ENCODE measurements at regions not wholly inside any gene's neighbourhood (a gene's known extent, or its start where the extent isn't known, plus 50 kb on each side); places are given as distances from the start of the nearest gene placed in this dataset.

GRCh38 chr22:27146866-27147633 lies 489.7 kb downstream of the MIAT start:
- TF ChIP-seq EZH2phosphoT487 (IDR thresholded peaks at IDR 0.05; ENCODE audit: low read depth), result no peak
- TF ChIP-seq CTCF (IDR thresholded peaks at IDR 0.05; ENCODE audit: low read depth, low read length), result no peak
- peaks cover 16% of the 10 kb centered on the region; the same call in 1 of the 2 replicates for H3K27me3 ChIP-seq (ENCODE audit: low read depth, low read length)
- H3K4me3 ChIP-seq (ENCODE audit: low read length), result no peak overlapping the region
- no peak overlapping the region for H3K27ac ChIP-seq (ENCODE audit: low read length)
- H3K9me3 ChIP-seq (ENCODE audit: insufficient read depth, low read length), result peaks cover 4% of the 10 kb centered on the region; the same call in 1 of the 2 replicates
- no peaks in the 10 kb centered on the region for H3K36me3 ChIP-seq (replicated peaks; ENCODE audit: low read depth, low read length)
- H3K79me2 ChIP-seq (ENCODE audit: low read length), result no peaks in the 10 kb centered on the region
- H3K4me2 ChIP-seq (ENCODE audit: low read length), result no peak overlapping the region
- H3K9ac ChIP-seq (ENCODE audit: low read length), result no peak overlapping the region
- H2AFZ ChIP-seq (ENCODE audit: low read depth, low read length), result no peak overlapping the region
- H3K4me1 ChIP-seq (ENCODE audit: low read length), result no peaks in the 10 kb centered on the region
- H4K20me1 ChIP-seq (ENCODE audit: insufficient read depth, low read length), result 0 out of 2 replicates have a peak, but pooled peaks cover 5% of the 10 kb centered on the region

- Histone ChIP-seq H3K9ac (ENCODE audit: low read length) (no peak overlapping the region), H3K27me3 (ENCODE audit: low read depth, low read length) (peaks cover 16% of the 10 kb centered on the region; the same call in 1 of the 2 replicates), H2AFZ (ENCODE audit: low read depth, low read length) (no peak overlapping the region), H3K9me3 (ENCODE audit: insufficient read depth, low read length) (peaks cover 4% of the 10 kb centered on the region; the same call in 1 of the 2 replicates), H3K36me3 (replicated peaks; ENCODE audit: low read depth, low read length) (no peaks in the 10 kb centered on the region), H3K79me2 (ENCODE audit: low read length) (no peaks in the 10 kb centered on the region), H3K27ac (ENCODE audit: low read length) (no peak overlapping the region), H3K4me2 (ENCODE audit: low read length) (no peak overlapping the region), H3K4me1 (ENCODE audit: low read length) (no peaks in the 10 kb centered on the region), H3K4me3 (ENCODE audit: low read length) (no peak overlapping the region), H4K20me1 (ENCODE audit: insufficient read depth, low read length) (0 out of 2 replicates have a peak, but pooled peaks cover 5% of the 10 kb centered on the region)
- TF ChIP-seq EZH2phosphoT487 (IDR thresholded peaks at IDR 0.05; ENCODE audit: low read depth), result no peak
- TF ChIP-seq CTCF (IDR thresholded peaks at IDR 0.05; ENCODE audit: low read depth, low read length), result no peak
Observed at GRCh38 chr22:27148055-27148454, 490.7 kb downstream of the MIAT start.

- H3K27ac ChIP-seq (ENCODE audit: low read length), result no peak overlapping the region
- H3K4me3 ChIP-seq (ENCODE audit: low read length), result no peak overlapping the region
- no peaks in the 10 kb centered on the region for H3K36me3 ChIP-seq (replicated peaks; ENCODE audit: low read depth, low read length)
- no peak overlapping the region for H3K4me2 ChIP-seq (ENCODE audit: low read length)
- H3K9ac ChIP-seq (ENCODE audit: low read length), result no peak overlapping the region
- TF ChIP-seq CTCF (IDR thresholded peaks at IDR 0.05; ENCODE audit: low read depth, low read length), result no peak
- no peak for TF ChIP-seq EZH2phosphoT487 (IDR thresholded peaks at IDR 0.05; ENCODE audit: low read depth)
- peaks cover 4% of the 10 kb centered on the region; the same call in 1 of the 2 replicates for H3K9me3 ChIP-seq (ENCODE audit: insufficient read depth, low read length)
- H3K4me1 ChIP-seq (ENCODE audit: low read length), result no peaks in the 10 kb centered on the region
- no peaks in the 10 kb centered on the region for H3K79me2 ChIP-seq (ENCODE audit: low read length)
- H2AFZ ChIP-seq (ENCODE audit: low read depth, low read length), result no peak overlapping the region
- H4K20me1 ChIP-seq (ENCODE audit: insufficient read depth, low read length), result 0 out of 2 replicates have a peak, but pooled peaks cover 5% of the 10 kb centered on the region
- H3K27me3 ChIP-seq (ENCODE audit: low read depth, low read length), result peaks cover 16% of the 10 kb centered on the region; the same call in 1 of the 2 replicates
Observed at GRCh38 chr22:27148886-27149470, 491.6 kb downstream of the MIAT start.

- no peak overlapping the region for H3K9ac ChIP-seq (ENCODE audit: low read length)
- H3K4me2 ChIP-seq (ENCODE audit: low read length), result no peak overlapping the region
Observed at GRCh38 chr22:27149921-27150543, 492.6 kb downstream of the MIAT start.

More at GRCh38 chr22:27149921-27150543, 492.6 kb downstream of the MIAT start:
- TF ChIP-seq CTCF (IDR thresholded peaks at IDR 0.05; ENCODE audit: low read depth, low read length) (no peak), EZH2phosphoT487 (IDR thresholded peaks at IDR 0.05; ENCODE audit: low read depth) (no peak)
- Histone ChIP-seq H3K79me2 (ENCODE audit: low read length) (no peaks in the 10 kb centered on the region), H3K4me3 (ENCODE audit: low read length) (no peak overlapping the region), H3K4me1 (ENCODE audit: low read length) (no peaks in the 10 kb centered on the region), H3K9me3 (ENCODE audit: insufficient read depth, low read length) (peaks cover 4% of the 10 kb centered on the region; the same call in 1 of the 2 replicates), H3K27me3 (ENCODE audit: low read depth, low read length) (peaks cover 16% of the 10 kb centered on the region; the same call in 1 of the 2 replicates), H4K20me1 (ENCODE audit: insufficient read depth, low read length) (0 out of 2 replicates have a peak, but pooled peaks cover 5% of the 10 kb centered on the region), H3K27ac (ENCODE audit: low read length) (no peak overlapping the region), H3K36me3 (replicated peaks; ENCODE audit: low read depth, low read length) (no peaks in the 10 kb centered on the region), H2AFZ (ENCODE audit: low read depth, low read length) (no peak overlapping the region)
